ENCODE measurements at regions not wholly inside any gene's neighbourhood (a gene's known extent, or its start where the extent isn't known, plus 50 kb on each side); places are given as distances from the start of the nearest gene placed in this dataset.

GRCh38 chr16:26756633-26757032 is 310.1 kb upstream of the C16orf82 start:
- no peak overlapping the region for H3K27ac Mint-ChIP-seq
- ATAC-seq (no peak), DNase-seq (no peak)
- intact Hi-C loops (cut with DNase I, micrococcal nuclease), result no loop called here
- ChIA-PET POLR2A (no interaction called here), CTCF (interaction anchor here (1.2 kb wide), 1 partner anchor 187 kb away, joined by 3 read pairs; no protein-coding TSS in a partner anchor)
- H3K27me3 Mint-ChIP-seq, result peaks cover 17% of the 10 kb centered on the region
- no peaks in the 10 kb centered on the region for H3K36me3 Mint-ChIP-seq (ENCODE audit: low read depth)
- no peak overlapping the region for H3K4me3 Mint-ChIP-seq
- H3K4me1 Mint-ChIP-seq, result no peaks in the 10 kb centered on the region
- H3K9me3 Mint-ChIP-seq (ENCODE audit: low read depth), result peaks cover 5% of the 10 kb centered on the region

GRCh38 chr16:26762594-26762993 is 304.1 kb upstream of the C16orf82 start:
- Mint-ChIP-seq H3K4me1 (no peaks in the 10 kb centered on the region), H3K27ac (no peak overlapping the region), H3K4me3 (no peak overlapping the region), H3K27me3 (peaks cover 12% of the 10 kb centered on the region), H3K36me3 (ENCODE audit: low read depth) (no peaks in the 10 kb centered on the region), H3K9me3 (ENCODE audit: low read depth) (no peaks in the 10 kb centered on the region)
- intact Hi-C loops (cut with DNase I, micrococcal nuclease), result no loop called here
- DNase-seq (no peak), ATAC-seq (no peak)
- ChIA-PET POLR2A (no interaction called here), CTCF (interaction anchor here (0.5 kb wide), 1 partner anchor 942 kb away, joined by 3 read pairs; no protein-coding TSS in a partner anchor)

- Mint-ChIP-seq H3K4me1 (peaks cover 3% of the 10 kb centered on the region), H3K27me3 (peaks cover 19% of the 10 kb centered on the region), H3K9me3 (ENCODE audit: low read depth) (no peaks in the 10 kb centered on the region), H3K36me3 (ENCODE audit: low read depth) (no peaks in the 10 kb centered on the region), H3K4me3 (no peak overlapping the region), H3K27ac (no peak overlapping the region)
- ChIA-PET CTCF (interaction anchor here (1.2 kb wide), 1 partner anchor 61 kb away, joined by 4 read pairs; no protein-coding TSS in a partner anchor), POLR2A (no interaction called here)
- peak; percentile 49 for ATAC-seq
- intact Hi-C loops (cut with DNase I, micrococcal nuclease), result no loop called here
- DNase-seq, result peak; percentile 17
Observed at GRCh38 chr16:26765087-26765486, 301.6 kb upstream of the C16orf82 start.

GRCh38 chr16:26768385-26769010 is 298.2 kb upstream of the C16orf82 start:
- Mint-ChIP-seq H3K4me1 (peaks cover 9% of the 10 kb centered on the region), H3K9me3 (ENCODE audit: low read depth) (no peaks in the 10 kb centered on the region), H3K36me3 (ENCODE audit: low read depth) (no peaks in the 10 kb centered on the region), H3K27ac (no peak overlapping the region), H3K27me3 (peaks cover 20% of the 10 kb centered on the region), H3K4me3 (no peak overlapping the region)
- no peak for DNase-seq
- ChIA-PET POLR2A (no interaction called here), CTCF (no interaction called here)
- no peak for ATAC-seq
- intact Hi-C loops (cut with DNase I, micrococcal nuclease), result no loop called here

GRCh38 chr16:26770547-26770946 is 296.2 kb upstream of the C16orf82 start:
- ATAC-seq, result no peak
- POLR2A ChIA-PET, result no interaction called here
- Mint-ChIP-seq H3K27ac (no peak overlapping the region), H3K36me3 (ENCODE audit: low read depth) (no peaks in the 10 kb centered on the region), H3K27me3 (peaks cover 31% of the 10 kb centered on the region), H3K4me1 (peaks cover 9% of the 10 kb centered on the region), H3K9me3 (ENCODE audit: low read depth) (no peaks in the 10 kb centered on the region), H3K4me3 (no peak overlapping the region)
- DNase-seq, result no peak
- intact Hi-C loops (cut with DNase I, micrococcal nuclease), result no loop called here
- CTCF ChIA-PET, result no interaction called here

GRCh38 chr16:26772503-26772902 is 294.2 kb upstream of the C16orf82 start:
- POLR2A ChIA-PET, result interaction anchor here (0.7 kb wide), 2 partner anchors 293 to 544 kb away, joined by 3 read pairs; no protein-coding TSS in a partner anchor
- H3K27me3 Mint-ChIP-seq, result peaks cover 39% of the 10 kb centered on the region
- H3K27ac Mint-ChIP-seq, result no peak overlapping the region
- H3K4me1 Mint-ChIP-seq, result peaks cover 9% of the 10 kb centered on the region
- CTCF ChIA-PET, result no interaction called here
- intact Hi-C loops (cut with DNase I, micrococcal nuclease), result loop anchor here in 1 of 2 experiments (2.0 kb wide), 1 partner anchor 174 kb away; no protein-coding TSS in a partner anchor
- H3K4me3 Mint-ChIP-seq, result no peak overlapping the region
- H3K9me3 Mint-ChIP-seq (ENCODE audit: low read depth), result no peaks in the 10 kb centered on the region
- ATAC-seq (peak; percentile 70), DNase-seq (no peak)
- no peaks in the 10 kb centered on the region for H3K36me3 Mint-ChIP-seq (ENCODE audit: low read depth)

- Mint-ChIP-seq H3K27me3 (peaks cover 42% of the 10 kb centered on the region), H3K9me3 (ENCODE audit: low read depth) (no peaks in the 10 kb centered on the region), H3K4me1 (peaks cover under 1% of the 10 kb centered on the region), H3K36me3 (ENCODE audit: low read depth) (no peaks in the 10 kb centered on the region), H3K27ac (no peak overlapping the region), H3K4me3 (no peak overlapping the region)
- intact Hi-C loops (cut with DNase I, micrococcal nuclease), result no loop called here
- CTCF ChIA-PET, result no interaction called here
- ATAC-seq, result no peak
- POLR2A ChIA-PET, result no interaction called here
- no peak for DNase-seq
Observed at GRCh38 chr16:26777821-26778220, 288.9 kb upstream of the C16orf82 start.

GRCh38 chr16:26787924-26788323 is 278.8 kb upstream of the C16orf82 start:
- no peak for DNase-seq
- ATAC-seq, result no peak
- no peak overlapping the region for H3K27ac Mint-ChIP-seq
- no peak overlapping the region for H3K4me3 Mint-ChIP-seq
- CTCF ChIA-PET, result interaction anchor here (0.5 kb wide), 1 partner anchor 1183 kb away, joined by 3 read pairs; no protein-coding TSS in a partner anchor
- no peaks in the 10 kb centered on the region for H3K9me3 Mint-ChIP-seq (ENCODE audit: low read depth)
- intact Hi-C loops (cut with DNase I, micrococcal nuclease), result no loop called here
- H3K27me3 Mint-ChIP-seq, result peaks cover 18% of the 10 kb centered on the region
- H3K4me1 Mint-ChIP-seq, result no peaks in the 10 kb centered on the region
- POLR2A ChIA-PET, result no interaction called here
- H3K36me3 Mint-ChIP-seq (ENCODE audit: low read depth), result no peaks in the 10 kb centered on the region

- Mint-ChIP-seq H3K27ac (no peak overlapping the region), H3K9me3 (ENCODE audit: low read depth) (no peaks in the 10 kb centered on the region), H3K4me3 (no peak overlapping the region), H3K36me3 (ENCODE audit: low read depth) (no peaks in the 10 kb centered on the region), H3K27me3 (peaks cover 22% of the 10 kb centered on the region), H3K4me1 (peaks cover 4% of the 10 kb centered on the region)
- intact Hi-C loops (cut with DNase I, micrococcal nuclease), result no loop called here
- ChIA-PET POLR2A (no interaction called here), CTCF (no interaction called here)
- ATAC-seq, result no peak
- no peak for DNase-seq
Observed at GRCh38 chr16:26791169-26791568, 275.6 kb upstream of the C16orf82 start.

GRCh38 chr16:26795184-26795583 is 271.5 kb upstream of the C16orf82 start:
- H3K4me1 Mint-ChIP-seq, result peaks cover 4% of the 10 kb centered on the region
- H3K36me3 Mint-ChIP-seq (ENCODE audit: low read depth), result no peaks in the 10 kb centered on the region
- ChIA-PET CTCF (no interaction called here), POLR2A (no interaction called here)
- ATAC-seq (peak; percentile 61), DNase-seq (peak; percentile 45)
- peaks cover 30% of the 10 kb centered on the region for H3K27me3 Mint-ChIP-seq
- H3K9me3 Mint-ChIP-seq (ENCODE audit: low read depth), result no peaks in the 10 kb centered on the region
- H3K27ac Mint-ChIP-seq, result no peak overlapping the region
- intact Hi-C loops (cut with DNase I, micrococcal nuclease), result loop anchor here in 1 of 2 experiments (2.0 kb wide), 1 partner anchor 956 kb away; no protein-coding TSS in a partner anchor
- H3K4me3 Mint-ChIP-seq, result no peak overlapping the region

- ChIA-PET CTCF (interaction anchor here (0.9 kb wide), 1 partner anchor 524 kb away, joined by 3 read pairs; no protein-coding TSS in a partner anchor), POLR2A (no interaction called here)
- Mint-ChIP-seq H3K27ac (no peak overlapping the region), H3K4me1 (no peaks in the 10 kb centered on the region), H3K4me3 (no peak overlapping the region), H3K36me3 (ENCODE audit: low read depth) (no peaks in the 10 kb centered on the region), H3K27me3 (peaks cover 27% of the 10 kb centered on the region), H3K9me3 (ENCODE audit: low read depth) (no peaks in the 10 kb centered on the region)
- ATAC-seq (no peak), DNase-seq (no peak)
- intact Hi-C loops (cut with DNase I, micrococcal nuclease), result no loop called here
Observed at GRCh38 chr16:26801628-26802027, 265.1 kb upstream of the C16orf82 start.

DNA sequence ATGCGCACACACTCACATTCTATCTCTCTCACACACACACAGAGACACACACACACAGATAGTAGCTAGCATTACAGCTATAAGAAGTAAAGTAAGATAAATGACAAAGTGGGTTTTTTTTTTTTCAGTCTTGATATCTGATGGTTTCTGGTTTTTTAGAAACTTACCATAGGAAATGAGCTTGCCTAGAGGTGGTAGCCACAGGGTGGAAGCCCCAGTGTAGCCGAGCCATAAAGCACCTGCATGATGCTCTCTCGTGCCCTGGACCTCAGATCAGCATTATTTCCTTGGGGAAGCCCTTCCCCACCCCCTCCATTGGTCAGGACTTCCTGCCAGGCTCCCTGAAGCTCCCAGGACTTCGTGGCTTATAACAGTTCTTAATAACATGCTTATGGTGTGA is 264.3 kb upstream of the C16orf82 start:
- peaks cover 27% of the 10 kb centered on the region for H3K27me3 Mint-ChIP-seq
- H3K36me3 Mint-ChIP-seq (ENCODE audit: low read depth), result no peaks in the 10 kb centered on the region
- H3K9me3 Mint-ChIP-seq (ENCODE audit: low read depth), result no peaks in the 10 kb centered on the region
- H3K4me1 Mint-ChIP-seq, result no peaks in the 10 kb centered on the region
- ATAC-seq (no peak), DNase-seq (no peak)
- ChIA-PET CTCF (interaction anchor here (0.6 to 0.9 kb wide), 2 partner anchors 307 to 524 kb away, joined by 3 read pairs; no protein-coding TSS in a partner anchor), POLR2A (interaction anchor here (0.6 kb wide), 1 partner anchor 778 kb away, joined by 3 read pairs; no protein-coding TSS in a partner anchor)
- no peak overlapping the region for H3K27ac Mint-ChIP-seq
- intact Hi-C loops (cut with DNase I, micrococcal nuclease), result no loop called here
- H3K4me3 Mint-ChIP-seq, result no peak overlapping the region
